ENCODE measurements at regions not wholly inside any gene's neighbourhood (a gene's known extent, or its start where the extent isn't known, plus 50 kb on each side); places are given as distances from the start of the nearest gene placed in this dataset.

GRCh38 chr14:62599616-62600385 lies 445.5 kb downstream of the KCNH5 start:
- Histone ChIP-seq H3K9me3 (ENCODE audit: insufficient read depth, low read length) (no peaks in the 10 kb centered on the region; the same call in 1 of the 2 replicates), H3K27me3 (ENCODE audit: low read length) (no peaks in the 10 kb centered on the region), H3K27ac (ENCODE audit: low read depth, low read length) (no peak overlapping the region), H3K9me2 (replicated peaks; ENCODE audit: insufficient read depth, low read length) (no peaks in the 10 kb centered on the region), H3K4me3 (ENCODE audit: insufficient read depth, low read length, poor library complexity, severe bottlenecking) (no peak overlapping the region), H3K36me3 (ENCODE audit: low read length) (no peaks in the 10 kb centered on the region), H3K4me2 (ENCODE audit: low read depth, low read length, poor library complexity, severe bottlenecking) (no peak overlapping the region), H2AFZ (ENCODE audit: low read depth, low read length, severe bottlenecking) (no peak overlapping the region), H3K79me2 (ENCODE audit: insufficient read depth, low read length) (no peaks in the 10 kb centered on the region), H3K9ac (ENCODE audit: low read length) (no peak overlapping the region), H3F3A (ENCODE audit: insufficient read depth) (no peaks in the 10 kb centered on the region), H4K20me1 (ENCODE audit: low read depth, low read length) (no peaks in the 10 kb centered on the region)
- TF ChIP-seq CTCF (IDR thresholded peaks at IDR 0.05; ENCODE audit: insufficient read depth, low read length, poor library complexity, severe bottlenecking): no peak
- TF ChIP-seq EZH2phosphoT487 (conservative IDR thresholded peaks at IDR 0.05; ENCODE audit: low read length): no peak

DNA sequence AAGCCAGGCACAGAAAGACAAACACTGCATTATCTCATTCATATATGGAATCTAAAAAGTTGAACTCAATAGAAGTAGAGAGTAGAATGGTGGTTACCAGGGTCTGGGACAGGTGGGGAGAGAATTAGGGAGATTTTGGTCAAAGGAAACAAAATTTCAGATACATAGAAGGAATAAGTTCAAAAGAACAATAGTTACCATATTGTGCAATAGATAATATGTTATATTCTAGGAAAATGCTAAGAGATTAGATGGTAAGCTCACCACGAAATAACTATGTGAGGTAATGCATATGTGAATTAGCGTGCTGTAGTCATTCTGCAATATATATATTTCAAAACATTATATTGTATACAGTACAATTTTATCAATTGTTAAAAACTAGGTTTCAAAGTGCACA lies 442.5 kb downstream of the KCNH5 start:
- no peaks in the 10 kb centered on the region for H3K79me2 ChIP-seq (ENCODE audit: insufficient read depth, low read length)
- H2AFZ ChIP-seq (ENCODE audit: low read depth, low read length, severe bottlenecking): no peak overlapping the region
- no peak overlapping the region for H3K4me3 ChIP-seq (ENCODE audit: insufficient read depth, low read length, poor library complexity, severe bottlenecking)
- H3K27me3 ChIP-seq (ENCODE audit: low read length): no peaks in the 10 kb centered on the region
- H3K36me3 ChIP-seq (ENCODE audit: low read length): no peaks in the 10 kb centered on the region
- no peak overlapping the region for H3K4me2 ChIP-seq (ENCODE audit: low read depth, low read length, poor library complexity, severe bottlenecking)
- TF ChIP-seq CTCF (IDR thresholded peaks at IDR 0.05; ENCODE audit: insufficient read depth, low read length, poor library complexity, severe bottlenecking) (no peak), EZH2phosphoT487 (conservative IDR thresholded peaks at IDR 0.05; ENCODE audit: low read length) (no peak)
- H3K27ac ChIP-seq (ENCODE audit: low read depth, low read length): no peak overlapping the region
- no peaks in the 10 kb centered on the region for H3F3A ChIP-seq (ENCODE audit: insufficient read depth)
- no peaks in the 10 kb centered on the region for H3K9me3 ChIP-seq (ENCODE audit: insufficient read depth, low read length)
- no peaks in the 10 kb centered on the region for H3K9me2 ChIP-seq (replicated peaks; ENCODE audit: insufficient read depth, low read length)
- no peaks in the 10 kb centered on the region for H4K20me1 ChIP-seq (ENCODE audit: low read depth, low read length)
- H3K9ac ChIP-seq (ENCODE audit: low read length): no peak overlapping the region

- Histone ChIP-seq H3K9me2 (replicated peaks; ENCODE audit: insufficient read depth, low read length) (no peaks in the 10 kb centered on the region), H3K9me3 (ENCODE audit: insufficient read depth, low read length) (no peaks in the 10 kb centered on the region), H3K79me2 (ENCODE audit: insufficient read depth, low read length) (no peaks in the 10 kb centered on the region), H3K36me3 (ENCODE audit: low read length) (no peaks in the 10 kb centered on the region), H3K9ac (ENCODE audit: low read length) (no peak overlapping the region), H3K27ac (ENCODE audit: low read depth, low read length) (no peak overlapping the region), H4K20me1 (ENCODE audit: low read depth, low read length) (no peaks in the 10 kb centered on the region), H3F3A (ENCODE audit: insufficient read depth) (no peaks in the 10 kb centered on the region), H3K4me2 (ENCODE audit: low read depth, low read length, poor library complexity, severe bottlenecking) (no peak overlapping the region), H3K4me3 (ENCODE audit: insufficient read depth, low read length, poor library complexity, severe bottlenecking) (no peak overlapping the region), H2AFZ (ENCODE audit: low read depth, low read length, severe bottlenecking) (no peak overlapping the region), H3K27me3 (ENCODE audit: low read length) (no peaks in the 10 kb centered on the region)
- TF ChIP-seq EZH2phosphoT487 (conservative IDR thresholded peaks at IDR 0.05; ENCODE audit: low read length) (no peak), CTCF (IDR thresholded peaks at IDR 0.05; ENCODE audit: insufficient read depth, low read length, poor library complexity, severe bottlenecking) (no peak)
Measured at GRCh38 chr14:62604524-62604923, 440.7 kb downstream of the KCNH5 start.

Measured in SU-DHL-6 (cell line).